IPS-20b (cell line): ENCODE measurements at regions not wholly inside any gene's neighbourhood (a gene's known extent, or its start where the extent isn't known, plus 50 kb on each side); places are given as distances from the start of the nearest gene placed in this dataset.
"Not testable (repeated sequence)": the region's sequence is repeated elsewhere in the genome, so short reads cannot be mapped to it uniquely, and the experiment has no call there.

Source experiments
- H3K27ac ChIP-seq: one replicate; pipeline ENCODE4 v1.5.1; 2013; ENCODE audit warnings: low read length
- H3K27me3 ChIP-seq: 2 replicates; pipeline ENCODE4 v1.6.1; 2013; ENCODE audit warnings: mild to moderate bottlenecking, low read length, inconsistent platforms; ENCODE audit not compliant: insufficient read depth
- H3K36me3 ChIP-seq: 2 replicates; pipeline ENCODE4 v1.6.1; 2013; ENCODE audit warnings: low read depth, mild to moderate bottlenecking, inconsistent platforms, low read length, moderate library complexity; ENCODE audit not compliant: insufficient read depth
- H3K4me1 ChIP-seq: 2 replicates; pipeline ENCODE4 v1.6.1; 2013; ENCODE audit warnings: mild to moderate bottlenecking, control low read depth, inconsistent platforms, low read length, moderate library complexity; ENCODE audit not compliant: insufficient read depth
- H3K4me3 ChIP-seq: 2 replicates; pipeline ENCODE4 v1.5.1; 2013; ENCODE audit warnings: mild to moderate bottlenecking, low read length, inconsistent platforms
- H3K9ac ChIP-seq: 2 replicates; pipeline ENCODE4 v1.6.1; 2013; ENCODE audit warnings: low read depth, mild to moderate bottlenecking, inconsistent platforms, low read length, moderate library complexity
- H3K9me3 ChIP-seq: 2 replicates; pipeline ENCODE4 v1.6.1; 2013; ENCODE audit warnings: mild to moderate bottlenecking, low read depth, low read length, inconsistent platforms; ENCODE audit not compliant: insufficient read depth

GRCh38 chr9:7456377-7456776 is 343.2 kb downstream of the DMAC1 start:
- no peaks in the 10 kb centered on the region for H3K36me3 ChIP-seq
- H3K9me3 ChIP-seq: no peaks in the 10 kb centered on the region
- H3K27ac ChIP-seq: no peak overlapping the region
- no peak overlapping the region for H3K4me3 ChIP-seq
- no peak overlapping the region for H3K9ac ChIP-seq
- no peaks in the 10 kb centered on the region; the same call in 1 of the 2 replicates for H3K4me1 ChIP-seq
- no peaks in the 10 kb centered on the region for H3K27me3 ChIP-seq

DNA sequence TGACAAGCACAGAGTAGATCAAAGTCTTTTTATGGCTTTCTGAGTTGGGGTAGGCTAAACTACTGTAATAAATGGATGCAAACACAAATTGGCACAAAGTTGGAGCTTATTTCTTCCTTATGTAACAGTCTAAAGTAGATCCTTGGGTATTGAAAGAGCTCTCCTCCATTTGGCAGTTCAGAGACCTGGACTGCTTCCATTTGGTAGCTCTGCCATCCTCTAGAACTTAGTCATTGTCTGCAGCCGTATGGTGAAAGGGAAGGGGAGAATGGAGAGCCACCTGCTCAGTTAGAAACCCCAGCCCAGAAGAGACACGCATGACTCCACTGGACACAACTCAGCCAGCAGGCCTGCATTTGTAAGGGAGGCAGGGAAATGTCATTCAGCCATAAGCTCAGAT is 345.0 kb downstream of the DMAC1 start:
- H3K9ac ChIP-seq: no peak overlapping the region
- no peak overlapping the region for H3K4me3 ChIP-seq
- no peaks in the 10 kb centered on the region for H3K27me3 ChIP-seq
- H3K4me1 ChIP-seq: no peaks in the 10 kb centered on the region; the same call in 1 of the 2 replicates
- H3K36me3 ChIP-seq: no peaks in the 10 kb centered on the region
- H3K27ac ChIP-seq: no peak overlapping the region
- H3K9me3 ChIP-seq: no peaks in the 10 kb centered on the region

DNA sequence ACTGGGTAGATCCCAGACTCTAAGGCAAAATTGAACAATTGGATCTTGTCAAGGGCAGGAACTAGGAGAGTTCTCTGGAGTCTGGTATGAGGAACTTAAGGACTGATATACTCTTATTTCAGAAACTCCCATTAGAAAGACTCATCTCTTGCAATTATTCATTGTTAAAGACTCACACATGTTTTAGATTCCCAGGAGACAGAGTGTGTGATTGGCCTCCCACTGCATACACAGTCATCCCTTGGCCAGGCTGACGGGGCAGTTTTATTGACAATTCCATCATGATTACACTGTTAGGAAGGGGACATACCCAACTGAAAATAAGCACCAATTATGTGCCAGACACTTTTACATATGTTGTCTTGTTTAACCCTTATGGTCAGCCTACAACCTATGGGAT is 347.2 kb downstream of the DMAC1 start:
- no peak overlapping the region for H3K27ac ChIP-seq
- no peaks in the 10 kb centered on the region for H3K36me3 ChIP-seq
- H3K9ac ChIP-seq: no peak overlapping the region
- H3K4me1 ChIP-seq: no peaks in the 10 kb centered on the region; the same call in 1 of the 2 replicates
- no peak overlapping the region for H3K4me3 ChIP-seq
- no peaks in the 10 kb centered on the region for H3K27me3 ChIP-seq
- no peaks in the 10 kb centered on the region for H3K9me3 ChIP-seq

GRCh38 chr9:7451062-7451461 is 348.5 kb downstream of the DMAC1 start:
- H3K9ac ChIP-seq: no peak overlapping the region
- no peaks in the 10 kb centered on the region for H3K9me3 ChIP-seq
- H3K36me3 ChIP-seq: no peaks in the 10 kb centered on the region
- H3K4me3 ChIP-seq: no peak overlapping the region
- no peaks in the 10 kb centered on the region for H3K27me3 ChIP-seq
- no peaks in the 10 kb centered on the region for H3K4me1 ChIP-seq
- H3K27ac ChIP-seq: no peak overlapping the region

DNA sequence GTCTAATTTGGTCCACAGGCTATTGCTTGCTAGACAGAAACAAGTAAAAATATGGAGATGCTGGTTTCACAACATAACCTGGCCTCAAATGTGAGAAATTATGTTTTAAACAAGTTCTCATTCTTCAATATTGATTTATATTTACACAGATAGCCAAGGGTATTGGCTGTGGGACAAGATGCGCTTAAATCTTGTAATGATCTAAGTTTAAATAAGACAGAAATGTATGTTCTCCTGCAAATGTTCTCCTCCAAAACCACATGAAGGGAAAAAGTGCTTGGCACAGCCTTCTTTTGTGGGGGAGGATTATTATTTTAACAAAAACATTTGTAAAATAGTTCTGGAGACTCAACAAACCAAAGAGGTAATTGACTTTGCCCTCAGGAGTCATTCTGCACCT is 356.0 kb downstream of the DMAC1 start:
- Histone ChIP-seq H3K4me1 (no peaks in the 10 kb centered on the region), H3K4me3 (no peak overlapping the region), H3K27me3 (no peaks in the 10 kb centered on the region), H3K9ac (no peak overlapping the region), H3K27ac (no peak overlapping the region), H3K9me3 (no peaks in the 10 kb centered on the region), H3K36me3 (no peaks in the 10 kb centered on the region)

DNA sequence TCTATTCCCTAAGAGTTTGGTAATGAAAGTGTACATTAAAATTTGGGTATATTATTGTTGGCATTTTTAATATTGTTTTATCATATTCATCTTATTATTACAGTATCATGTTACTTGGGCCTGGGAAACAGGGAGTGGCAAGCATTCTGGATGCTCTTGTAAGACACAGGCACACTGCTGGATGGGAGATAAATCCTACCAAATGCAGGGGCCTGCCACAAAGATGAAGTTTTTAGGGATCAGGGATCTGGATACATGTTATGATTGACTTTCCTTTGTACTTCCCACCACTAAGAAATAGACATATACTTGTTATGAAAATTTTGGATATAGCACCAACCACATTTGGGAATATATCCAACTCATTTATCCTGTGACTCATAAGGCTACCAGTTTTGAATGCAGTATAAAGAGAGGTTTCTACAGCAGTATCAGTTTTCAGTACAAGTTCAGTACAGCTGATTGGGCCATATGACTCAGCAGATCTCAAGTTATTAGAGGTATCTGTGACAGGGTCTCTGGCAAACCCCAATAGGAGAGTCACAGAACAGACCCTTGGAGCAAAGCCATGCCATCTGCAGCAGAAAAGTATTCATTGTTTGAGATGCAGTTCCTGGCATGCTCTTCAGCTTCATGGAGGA is 360.1 kb downstream of the DMAC1 start:
- no peak overlapping the region for H3K27ac ChIP-seq
- no peaks in the 10 kb centered on the region for H3K9me3 ChIP-seq
- no peaks in the 10 kb centered on the region for H3K36me3 ChIP-seq
- no peak overlapping the region for H3K9ac ChIP-seq
- no peaks in the 10 kb centered on the region for H3K27me3 ChIP-seq
- no peaks in the 10 kb centered on the region for H3K4me1 ChIP-seq
- H3K4me3 ChIP-seq: no peak overlapping the region

- H3K9me3 ChIP-seq: no peaks in the 10 kb centered on the region
- no peak overlapping the region for H3K27ac ChIP-seq
- H3K36me3 ChIP-seq: no peaks in the 10 kb centered on the region
- H3K27me3 ChIP-seq: no peaks in the 10 kb centered on the region
- no peak overlapping the region for H3K4me3 ChIP-seq
- H3K9ac ChIP-seq: no peak overlapping the region
- no peaks in the 10 kb centered on the region for H3K4me1 ChIP-seq
Measured at GRCh38 chr9:7436754-7437153, 362.8 kb downstream of the DMAC1 start.

DNA sequence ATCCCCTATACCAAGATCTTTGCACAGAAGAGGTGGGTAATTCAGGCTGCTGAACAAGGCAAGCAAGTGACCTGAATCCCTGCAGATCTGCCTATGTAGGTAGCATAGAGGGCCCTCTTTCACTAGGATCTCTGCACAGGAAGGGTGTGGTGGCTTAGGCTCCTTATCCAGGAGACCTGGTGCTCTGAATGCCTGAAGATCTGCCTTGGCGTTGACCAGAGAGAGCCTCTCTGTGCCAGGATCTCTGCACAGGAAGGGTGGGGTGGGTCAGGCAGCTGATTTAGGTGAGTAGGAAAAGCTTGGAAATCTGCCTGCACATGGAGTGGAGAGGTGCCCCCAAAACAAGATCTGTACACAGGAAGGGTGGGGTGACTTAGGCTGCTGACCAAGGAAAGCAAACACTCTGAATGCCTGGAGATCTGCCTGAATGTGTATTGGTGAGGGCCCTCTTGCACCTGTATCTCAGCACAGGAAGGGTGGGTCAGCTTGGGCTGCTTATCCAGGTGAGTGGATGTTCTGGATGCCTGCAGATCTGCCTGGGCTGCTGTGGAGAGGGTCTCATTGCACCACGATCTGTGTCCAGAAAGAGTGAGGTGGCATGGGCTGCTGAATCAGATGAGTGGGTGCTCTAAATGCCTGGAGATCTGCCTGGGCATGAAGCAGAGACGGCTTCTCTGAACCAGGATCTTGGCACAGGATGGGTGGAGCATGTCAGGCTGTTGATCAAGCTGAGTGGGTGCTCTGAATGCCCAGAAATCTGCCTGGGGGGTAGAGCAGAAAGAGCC is 365.9 kb downstream of the DMAC1 start:
- no peaks in the 10 kb centered on the region for H3K36me3 ChIP-seq
- no peaks in the 10 kb centered on the region for H3K4me1 ChIP-seq
- no peak overlapping the region for H3K9ac ChIP-seq
- H3K9me3 ChIP-seq: no peaks in the 10 kb centered on the region
- H3K27ac ChIP-seq: no peak overlapping the region
- H3K27me3 ChIP-seq: no peaks in the 10 kb centered on the region
- H3K4me3 ChIP-seq: no peak overlapping the region

- Histone ChIP-seq H3K9me3 (no peaks in the 10 kb centered on the region), H3K27me3 (no peaks in the 10 kb centered on the region), H3K9ac (no peak overlapping the region), H3K27ac (no peak overlapping the region), H3K4me3 (no peak overlapping the region), H3K36me3 (no peaks in the 10 kb centered on the region), H3K4me1 (no peaks in the 10 kb centered on the region)
Measured at GRCh38 chr9:7432989-7433388, 366.6 kb downstream of the DMAC1 start.

- H3K9me3 ChIP-seq, H3K4me3 ChIP-seq, H3K9ac ChIP-seq: not testable (repeated sequence)
Measured at GRCh38 chr9:7417397-7417796, 382.2 kb downstream of the DMAC1 start.

GRCh38 chr9:7415836-7416235 is 383.7 kb downstream of the DMAC1 start:
- Histone ChIP-seq H3K4me1 (no peaks in the 10 kb centered on the region), H3K4me3 (no peak overlapping the region), H3K27ac (no peak overlapping the region), H3K9me3 (no peaks in the 10 kb centered on the region), H3K36me3 (no peaks in the 10 kb centered on the region), H3K27me3 (no peaks in the 10 kb centered on the region), H3K9ac (no peak overlapping the region)

More at GRCh38 chr9:7417397-7417796, 382.2 kb downstream of the DMAC1 start:
- not testable (repeated sequence) for H3K36me3 ChIP-seq, H3K27me3 ChIP-seq, H3K27ac ChIP-seq, H3K4me1 ChIP-seq

DNA sequence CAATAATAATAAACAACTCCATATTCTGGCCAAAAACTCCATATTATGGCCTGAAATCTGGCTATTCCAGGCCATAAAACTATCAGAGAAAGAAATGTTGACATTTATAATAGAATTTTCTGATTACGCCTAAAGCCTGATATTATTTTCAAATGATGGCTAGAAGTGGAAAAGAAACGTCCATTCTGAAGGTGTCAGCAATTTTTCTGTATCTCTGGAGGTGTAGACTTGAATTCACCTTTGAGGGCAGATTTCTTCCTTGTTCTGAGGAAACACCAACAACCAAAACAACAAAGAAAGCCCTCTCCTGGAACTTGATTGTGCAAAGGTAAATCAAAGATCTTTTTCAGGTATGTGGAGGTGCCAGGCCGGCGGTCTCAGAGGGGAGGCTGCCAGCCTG is 390.7 kb downstream of the DMAC1 start:
- Histone ChIP-seq H3K4me1 (no peaks in the 10 kb centered on the region), H3K4me3 (no peak overlapping the region), H3K36me3 (no peaks in the 10 kb centered on the region), H3K27ac (no peak overlapping the region), H3K27me3 (no peaks in the 10 kb centered on the region), H3K9ac (no peak overlapping the region), H3K9me3 (no peaks in the 10 kb centered on the region)
